HG03025 (cell line): ENCODE measurements at regions not wholly inside any gene's neighbourhood (a gene's known extent, or its start where the extent isn't known, plus 50 kb on each side); places are given as distances from the start of the nearest gene placed in this dataset.
"Not testable (repeated sequence)": the region's sequence is repeated elsewhere in the genome, so short reads cannot be mapped to it uniquely, and the experiment has no call there.

Experiments used
- ATAC-seq: cut with Tn5 transposase; IDR thresholded peaks from one replicate; pipeline ENCODE4 v1.9.1; 2021; ENCODE audit warnings: mild to moderate bottlenecking, moderate library complexity; ENCODE audit not compliant: unreplicated experiment, low FRiP score

DNA sequence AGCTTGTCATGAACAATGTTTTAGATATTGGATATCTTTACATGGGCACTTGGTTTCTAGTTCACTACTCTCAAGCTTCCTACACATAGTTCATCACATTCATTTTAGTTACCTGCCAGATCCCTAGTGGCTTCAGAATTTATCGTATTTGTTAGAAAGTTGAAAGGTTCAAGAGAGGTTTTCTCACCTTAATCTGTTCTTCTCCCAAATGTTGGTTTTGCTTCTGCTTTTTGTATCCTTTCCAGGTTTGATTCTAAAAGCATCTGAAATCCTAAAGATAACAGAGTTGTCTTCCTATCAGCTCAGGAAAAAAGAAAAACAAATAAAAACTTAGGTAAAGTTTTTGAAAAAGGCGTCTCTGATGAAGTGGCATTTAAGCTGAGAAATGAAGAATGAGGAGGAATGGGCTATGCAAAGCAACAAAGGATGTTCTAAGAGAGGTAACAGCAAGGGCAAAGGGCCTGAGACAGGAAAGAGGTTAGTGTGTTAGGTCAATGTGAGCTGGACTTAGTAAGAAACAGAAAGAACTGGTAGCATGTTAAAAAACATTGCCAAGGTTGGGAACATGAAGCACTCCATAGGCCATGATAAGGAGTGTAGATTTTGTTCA lies 104.7 kb upstream of the CMC1 start:
- ATAC-seq: no peak

DNA sequence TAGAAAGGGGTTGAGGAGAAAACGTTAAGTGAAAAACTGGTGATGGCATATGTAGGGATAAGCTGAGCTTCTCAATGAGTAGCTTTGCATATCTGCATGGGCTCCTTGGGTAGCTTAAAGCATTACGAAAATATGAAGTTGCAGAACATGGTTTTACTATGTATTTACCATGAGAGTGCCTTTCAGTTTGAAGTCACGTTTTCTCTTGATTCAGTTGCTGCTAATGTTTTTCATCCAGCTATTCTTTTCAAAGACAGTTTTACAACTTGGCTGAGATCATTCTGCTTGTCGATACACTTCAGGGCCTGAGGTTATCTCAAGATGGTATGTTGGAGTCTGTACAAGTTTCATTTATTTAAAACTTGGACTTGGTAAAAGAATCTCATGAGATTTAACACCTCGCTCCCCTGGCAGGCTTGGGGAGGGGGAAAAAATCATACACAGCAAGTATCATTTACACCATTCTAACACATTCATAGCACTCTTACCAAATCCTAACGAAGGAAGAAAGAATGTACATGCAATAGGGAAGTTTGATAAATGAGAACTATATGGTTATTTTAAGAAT lies 103.3 kb upstream of the CMC1 start:
- ATAC-seq: no peak

DNA sequence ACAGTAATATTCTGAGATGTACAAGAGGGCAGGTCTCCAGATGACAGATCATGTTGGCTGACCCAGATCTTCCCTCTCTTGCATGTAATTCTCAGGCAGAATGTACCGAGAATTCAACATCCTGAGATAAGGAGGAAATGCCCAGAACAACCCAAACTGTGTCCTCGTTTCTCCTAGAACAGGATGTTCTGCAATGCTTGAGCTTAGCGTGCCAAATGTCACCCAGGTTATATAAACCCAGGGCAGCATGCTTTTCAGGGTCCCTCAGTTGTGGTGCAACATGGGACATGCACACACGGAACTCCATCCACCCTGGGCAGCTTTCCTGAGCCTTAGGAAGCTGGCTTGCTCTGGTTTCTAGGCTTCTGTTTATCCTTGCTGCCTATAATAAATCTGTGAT lies 102.1 kb upstream of the CMC1 start:
- no peak for ATAC-seq

DNA sequence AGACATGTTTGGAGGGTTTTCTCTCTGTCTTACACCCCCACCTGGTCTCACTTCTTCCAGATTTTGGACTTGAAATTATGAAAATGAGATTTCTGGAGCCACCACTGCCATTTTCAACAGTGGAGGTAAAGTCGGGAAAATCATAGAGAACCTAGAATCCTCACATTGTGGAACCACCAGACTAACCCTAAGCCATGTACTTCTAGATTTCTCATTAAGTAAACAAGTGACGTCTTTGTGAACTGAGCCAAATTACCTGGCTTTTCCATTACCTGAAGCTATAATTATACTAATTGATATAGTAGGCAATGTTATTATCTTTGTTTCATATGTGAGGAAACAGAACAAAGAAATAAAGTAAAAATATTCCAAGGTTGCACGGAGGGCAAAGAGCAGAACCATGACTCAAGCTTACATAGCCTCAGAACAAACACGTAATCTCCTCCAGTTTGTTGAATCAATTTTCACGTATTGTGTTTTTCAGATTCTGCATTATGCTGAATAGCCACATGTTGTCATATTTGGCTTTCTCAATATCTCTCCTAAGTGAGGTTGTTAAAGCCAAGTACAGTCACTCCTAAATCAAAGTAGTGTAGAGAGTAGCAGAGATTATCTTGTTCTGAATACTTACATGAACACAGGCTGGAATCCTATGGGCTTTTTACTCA lies 101.3 kb upstream of the CMC1 start:
- no peak for ATAC-seq

DNA sequence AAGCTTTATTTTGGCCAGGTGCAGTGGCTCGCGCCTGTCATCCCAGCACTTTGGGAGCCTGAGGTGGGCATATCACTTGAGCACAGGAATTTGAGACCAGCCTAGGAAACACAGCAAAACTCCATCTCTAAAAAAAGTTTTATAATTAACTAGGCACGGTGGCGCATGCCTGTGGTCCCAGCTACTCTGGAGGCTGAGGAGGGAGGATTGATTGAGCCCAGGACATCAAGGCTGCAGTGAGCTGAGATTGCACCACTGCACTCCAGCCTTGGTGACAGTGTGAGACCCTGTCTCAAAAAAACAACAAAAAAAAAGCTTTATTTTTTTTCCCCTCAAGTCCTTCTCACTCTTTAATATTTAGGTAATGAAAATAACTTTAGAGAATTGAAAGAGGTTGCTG lies 100.8 kb upstream of the CMC1 start:
- ATAC-seq: no peak

DNA sequence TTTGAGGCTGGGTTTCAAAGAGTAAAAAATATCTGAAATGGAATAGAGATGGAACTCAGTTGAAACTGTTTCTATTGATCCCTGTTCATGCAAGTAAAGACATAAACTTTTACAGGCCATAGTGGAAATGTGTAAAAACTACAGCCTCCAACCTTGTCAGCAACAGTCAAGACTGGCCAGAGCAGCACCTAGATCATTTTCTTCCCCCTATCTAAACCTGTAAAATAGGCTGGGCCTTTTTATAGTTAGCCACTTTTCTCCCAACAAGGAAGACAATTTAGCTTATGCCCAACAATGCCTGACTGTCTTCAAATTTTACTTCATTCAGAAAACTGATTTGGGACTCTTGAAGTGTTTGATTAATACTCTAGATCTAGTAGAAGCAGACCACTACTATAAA lies 91.5 kb upstream of the CMC1 start:
- no peak for ATAC-seq

DNA sequence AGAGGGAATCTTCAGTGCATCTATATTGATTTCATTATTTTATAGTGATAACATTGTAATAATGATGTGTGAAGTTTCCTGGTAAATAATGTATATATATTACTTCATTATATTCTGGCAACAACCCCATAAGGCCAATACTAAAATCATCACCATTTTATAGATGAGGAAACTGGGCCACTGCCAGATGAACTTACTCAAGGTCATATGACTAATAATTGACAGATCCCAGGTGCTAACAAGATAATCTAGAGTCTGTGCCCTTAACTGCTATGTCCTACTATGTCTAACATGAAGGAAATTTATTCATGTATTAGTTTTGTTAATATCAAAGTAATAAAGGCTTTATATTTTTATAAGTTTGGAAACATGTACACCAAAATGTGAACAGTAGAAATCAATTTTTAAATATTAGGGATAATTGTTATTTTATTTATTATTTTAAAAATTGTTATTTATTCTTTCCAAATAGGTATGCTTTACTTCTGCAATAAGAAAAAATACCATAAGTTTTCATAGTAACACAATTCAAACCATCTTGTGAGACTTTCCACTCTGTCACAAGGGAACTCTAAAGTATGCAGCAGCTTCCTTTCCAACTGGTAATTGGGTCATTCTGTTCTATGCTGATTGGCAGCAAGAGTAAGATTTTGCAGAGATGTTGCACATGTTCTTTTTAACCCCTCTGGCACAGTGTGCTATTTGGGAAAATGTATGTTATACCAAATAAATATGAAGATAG lies 90.8 kb upstream of the CMC1 start:
- no peak for ATAC-seq

DNA sequence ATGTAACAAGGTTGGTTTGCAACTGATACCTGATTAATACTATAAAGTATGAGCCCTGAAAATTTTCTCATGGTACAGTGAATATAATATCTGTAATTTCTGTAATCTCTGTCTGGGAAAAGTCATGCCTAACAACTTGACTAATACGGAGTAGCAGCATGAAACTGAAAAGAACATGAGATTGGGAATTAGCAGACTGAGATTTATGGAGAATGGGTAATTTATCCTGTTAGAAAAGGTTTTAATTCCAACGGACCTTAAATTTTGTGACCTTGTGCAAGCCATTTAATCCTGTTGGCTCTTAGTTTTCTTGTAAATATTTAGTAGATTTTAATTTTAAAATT lies 90.2 kb upstream of the CMC1 start:
- ATAC-seq: no peak

DNA sequence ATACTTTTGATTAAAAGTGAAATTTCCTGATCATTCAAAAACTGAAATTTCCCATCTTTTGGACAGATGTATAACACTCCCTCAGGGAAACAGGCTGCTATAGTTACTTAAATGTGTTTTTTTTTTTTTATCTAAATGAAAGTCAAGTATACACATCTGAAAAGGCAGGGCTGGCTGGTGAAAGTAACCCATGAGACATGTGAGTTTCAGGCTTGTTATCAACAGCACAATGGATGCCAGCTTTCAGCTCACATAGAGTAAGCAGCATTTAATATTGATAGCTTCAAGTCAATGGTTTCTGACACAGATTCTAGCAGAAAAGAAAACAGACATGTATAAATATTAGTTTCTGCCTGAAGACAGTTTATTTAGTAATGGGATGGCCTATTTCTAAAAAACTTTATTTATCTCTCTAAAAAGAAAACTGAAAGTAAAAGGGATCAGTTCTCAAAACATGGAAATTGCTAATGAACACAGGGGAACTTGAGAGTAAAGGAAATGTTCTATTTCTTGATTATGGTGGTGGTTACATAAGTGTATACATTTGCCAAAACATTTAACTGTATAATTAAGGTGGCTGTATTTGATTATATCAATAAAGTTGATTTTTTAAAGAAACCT lies 89.7 kb upstream of the CMC1 start:
- peak; percentile 89 for ATAC-seq

DNA sequence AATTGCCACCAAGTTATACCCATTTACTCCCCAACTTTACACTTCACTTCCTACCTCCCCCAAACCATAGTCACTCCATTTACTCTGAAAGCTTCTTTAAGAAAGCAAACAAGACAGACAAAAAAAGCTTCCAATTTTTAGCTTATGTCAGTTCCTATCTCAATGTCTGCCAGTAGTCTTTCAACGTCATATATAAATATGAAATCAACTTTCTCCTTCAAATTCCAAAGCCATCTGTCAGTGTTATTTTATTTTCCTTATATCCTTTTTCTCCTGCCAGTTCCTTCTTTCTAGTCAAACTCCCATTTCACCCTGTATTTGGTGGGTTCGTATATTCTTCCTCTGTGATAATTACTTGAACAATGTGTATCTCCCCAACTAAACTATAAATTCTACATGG lies 85.8 kb upstream of the CMC1 start:
- no peak for ATAC-seq

DNA sequence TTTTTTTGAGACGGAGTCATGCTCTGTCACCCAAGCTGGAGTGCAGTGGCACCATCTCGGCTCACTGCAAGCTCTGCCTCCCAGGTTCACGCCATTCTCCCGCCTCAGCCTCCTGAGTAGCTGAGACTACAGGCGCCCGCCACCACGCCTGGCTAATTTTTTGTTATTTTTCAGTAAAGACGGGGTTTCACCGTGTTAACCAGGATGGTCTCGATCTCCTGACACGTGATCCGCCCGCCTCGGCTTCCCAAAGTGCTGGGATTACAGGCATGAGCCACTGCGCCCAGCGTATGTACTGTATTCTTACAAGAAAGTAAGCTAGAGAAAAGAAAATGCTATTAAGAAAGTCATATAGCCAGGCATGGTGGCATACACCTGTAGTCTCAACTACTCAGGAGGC lies 84.8 kb upstream of the CMC1 start:
- not testable (repeated sequence) for ATAC-seq

DNA sequence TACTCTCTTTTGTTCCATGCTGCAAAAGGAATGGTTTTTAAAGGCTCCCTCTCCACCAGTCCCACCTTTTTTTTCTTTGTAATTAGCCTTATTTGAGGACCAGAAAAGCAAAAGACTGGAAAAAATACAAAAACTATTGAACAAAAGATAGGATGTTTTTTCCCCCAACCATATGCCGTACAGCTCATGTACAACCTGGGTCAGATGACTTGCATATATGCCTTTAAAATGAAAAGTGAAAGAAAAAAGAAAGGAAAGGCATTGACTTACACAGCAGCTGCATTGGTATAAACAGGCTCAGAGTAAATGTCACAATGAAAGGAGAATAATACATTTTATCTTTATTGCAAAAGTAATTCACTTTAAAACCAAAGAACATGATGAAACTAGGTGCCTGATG lies 69.5 kb upstream of the CMC1 start:
- ATAC-seq: no peak

DNA sequence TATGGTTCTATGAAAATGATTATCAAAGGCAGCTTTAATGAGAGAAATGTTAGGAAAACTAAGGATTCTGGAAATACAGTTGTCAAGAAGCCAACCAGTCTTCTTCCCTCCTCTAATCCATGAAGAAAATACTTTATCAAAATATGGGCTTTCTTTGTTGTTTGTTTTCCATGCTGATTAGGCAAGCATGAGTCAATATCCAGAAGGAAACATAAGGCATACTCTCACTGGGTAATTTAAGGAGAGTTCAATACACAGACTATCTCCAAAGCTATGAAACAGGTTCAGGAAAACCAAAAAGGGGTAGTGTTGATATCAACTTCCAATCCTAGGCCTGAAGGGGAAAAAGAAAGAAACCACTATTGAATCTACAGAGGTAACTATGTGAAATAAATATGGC lies 68.7 kb upstream of the CMC1 start:
- no peak for ATAC-seq

DNA sequence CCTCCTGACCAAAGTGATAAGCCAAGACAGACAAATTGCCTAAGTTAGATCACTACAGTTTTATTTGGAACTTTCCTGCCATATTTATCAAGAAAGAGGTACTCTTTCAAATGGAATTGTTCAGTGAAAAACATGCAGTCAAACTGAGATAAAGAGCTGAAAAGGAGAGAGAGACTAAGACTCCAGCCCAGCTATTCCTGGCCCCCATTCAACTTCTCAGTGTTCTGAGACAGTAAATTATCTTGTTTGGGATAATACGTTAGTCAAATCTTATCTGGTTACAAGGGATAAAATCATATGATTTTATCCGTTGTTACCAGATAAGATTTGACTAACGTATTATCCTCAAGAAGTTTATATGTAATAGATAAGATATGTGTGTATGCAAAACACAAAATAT lies 67.6 kb upstream of the CMC1 start:
- no peak for ATAC-seq

DNA sequence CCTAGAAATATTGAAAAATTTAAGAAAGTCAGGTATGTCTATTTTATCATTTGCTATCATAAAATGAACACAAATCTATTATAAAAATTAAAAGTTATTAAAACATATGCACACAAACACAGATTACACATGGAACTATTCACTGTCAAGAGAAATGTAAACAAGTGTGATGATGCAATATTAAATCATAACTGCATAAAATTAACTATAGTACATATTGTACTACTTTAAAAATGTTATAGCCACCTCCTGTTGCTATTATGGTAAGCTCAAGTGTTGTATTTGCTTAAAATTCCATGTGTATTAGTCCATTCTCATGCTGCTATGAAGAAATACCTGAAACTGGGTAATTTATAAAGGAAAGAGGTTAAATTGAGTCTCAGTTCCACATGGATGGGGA lies 54.7 kb upstream of the CMC1 start:
- no peak for ATAC-seq

DNA sequence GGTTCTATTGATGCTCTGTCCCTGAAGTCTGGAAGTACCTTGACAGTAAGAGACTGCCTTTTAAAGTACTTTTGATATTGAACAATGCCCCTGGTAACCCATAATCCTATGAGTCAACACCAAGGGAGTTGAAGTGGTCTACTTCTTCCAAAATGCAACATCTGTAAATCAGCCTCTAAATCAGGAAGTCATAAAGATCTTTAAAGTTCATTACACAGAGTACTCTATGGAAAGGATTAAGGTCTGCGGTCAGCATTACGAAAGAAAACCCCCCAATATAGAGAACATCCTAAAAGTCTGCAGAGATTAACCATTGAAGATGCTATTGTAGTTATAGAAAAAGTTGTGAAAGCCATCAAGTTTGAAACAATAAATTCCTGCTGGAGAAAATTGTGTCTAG lies 52.7 kb upstream of the CMC1 start:
- ATAC-seq: no peak

DNA sequence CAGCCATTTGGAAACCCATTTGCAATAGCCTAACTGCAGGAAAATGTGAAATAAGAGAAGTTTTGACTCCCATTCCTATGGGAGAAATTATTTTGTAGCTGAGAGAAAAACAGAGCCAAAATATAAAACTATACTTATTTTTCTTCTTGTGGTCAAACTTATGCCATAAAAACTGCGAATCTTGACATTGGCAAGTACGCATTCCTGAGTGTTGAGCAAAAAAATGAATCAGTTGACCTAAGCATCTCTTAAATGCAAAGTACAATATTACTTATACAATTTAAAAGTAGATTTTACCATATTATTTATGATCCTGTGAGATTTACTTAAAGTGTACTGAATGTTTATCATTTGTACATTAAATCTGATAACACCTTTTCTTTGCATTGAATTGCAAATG lies 50.1 kb upstream of the CMC1 start:
- ATAC-seq: no peak
